ENCODE measurements at regions not wholly inside any gene's neighbourhood (a gene's known extent, or its start where the extent isn't known, plus 50 kb on each side); places are given as distances from the start of the nearest gene placed in this dataset.

DNA sequence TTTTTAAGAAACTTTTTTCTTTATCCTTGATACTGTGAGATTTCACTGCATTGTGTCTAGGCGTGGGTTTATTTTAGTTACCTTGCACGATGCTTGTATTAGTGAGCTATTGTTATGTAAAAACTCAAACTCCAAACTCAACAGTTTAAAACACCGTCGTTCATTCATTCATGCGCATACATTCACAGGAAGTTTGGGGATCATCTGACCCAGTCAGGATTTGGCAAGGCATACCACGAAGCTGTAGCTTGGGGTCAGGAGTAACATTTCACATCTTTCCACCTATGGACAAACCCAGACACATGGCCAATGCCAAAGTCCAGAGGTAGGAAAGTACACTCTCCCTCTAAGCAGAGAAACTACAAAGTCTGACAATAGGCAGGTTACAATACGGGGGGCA is 324.6 kb upstream of the CHRM3 start (continued):
- TF ChIP-seq, protein P1, sequence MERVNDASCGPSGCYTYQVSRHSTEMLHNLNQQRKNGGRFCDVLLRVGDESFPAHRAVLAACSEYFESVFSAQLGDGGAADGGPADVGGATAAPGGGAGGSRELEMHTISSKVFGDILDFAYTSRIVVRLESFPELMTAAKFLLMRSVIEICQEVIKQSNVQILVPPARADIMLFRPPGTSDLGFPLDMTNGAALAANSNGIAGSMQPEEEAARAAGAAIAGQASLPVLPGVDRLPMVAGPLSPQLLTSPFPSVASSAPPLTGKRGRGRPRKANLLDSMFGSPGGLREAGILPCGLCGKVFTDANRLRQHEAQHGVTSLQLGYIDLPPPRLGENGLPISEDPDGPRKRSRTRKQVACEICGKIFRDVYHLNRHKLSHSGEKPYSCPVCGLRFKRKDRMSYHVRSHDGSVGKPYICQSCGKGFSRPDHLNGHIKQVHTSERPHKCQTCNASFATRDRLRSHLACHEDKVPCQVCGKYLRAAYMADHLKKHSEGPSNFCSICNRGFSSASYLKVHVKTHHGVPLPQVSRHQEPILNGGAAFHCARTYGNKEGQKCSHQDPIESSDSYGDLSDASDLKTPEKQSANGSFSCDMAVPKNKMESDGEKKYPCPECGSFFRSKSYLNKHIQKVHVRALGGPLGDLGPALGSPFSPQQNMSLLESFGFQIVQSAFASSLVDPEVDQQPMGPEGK (CRISPR knock-in tag; IDR thresholded peaks at IDR 0.05; ENCODE audit: borderline replicate concordance), result no peak
- TF ChIP-seq PPARA (CRISPR knock-in tag; IDR thresholded peaks at IDR 0.05; ENCODE audit: borderline replicate concordance), result no peak
- TF ChIP-seq ZNF565 (CRISPR knock-in tag; conservative IDR thresholded peaks at IDR 0.05; ENCODE audit: low read depth), result no peak

DNA sequence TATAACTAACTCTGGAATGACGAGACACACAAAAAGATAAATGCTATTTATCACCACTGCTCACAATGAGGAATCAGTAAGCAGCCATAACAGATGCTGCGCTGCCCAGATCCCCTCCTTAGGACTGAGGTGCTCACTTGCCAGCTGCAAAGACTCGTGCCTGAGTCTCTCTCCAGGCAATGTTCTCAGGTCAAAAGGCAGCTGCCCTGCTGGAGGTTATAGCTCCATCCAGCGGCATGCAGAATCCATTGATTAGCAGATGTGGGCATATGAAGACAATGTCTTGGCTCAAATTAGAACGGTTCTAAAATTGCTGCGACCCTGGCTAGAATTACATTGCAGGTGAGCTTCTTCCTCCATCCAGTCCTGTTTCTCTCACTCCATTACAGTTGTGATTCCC is 328.2 kb upstream of the CHRM3 start:
- ATAC-seq, result no peak
- TF ChIP-seq, protein P2, sequence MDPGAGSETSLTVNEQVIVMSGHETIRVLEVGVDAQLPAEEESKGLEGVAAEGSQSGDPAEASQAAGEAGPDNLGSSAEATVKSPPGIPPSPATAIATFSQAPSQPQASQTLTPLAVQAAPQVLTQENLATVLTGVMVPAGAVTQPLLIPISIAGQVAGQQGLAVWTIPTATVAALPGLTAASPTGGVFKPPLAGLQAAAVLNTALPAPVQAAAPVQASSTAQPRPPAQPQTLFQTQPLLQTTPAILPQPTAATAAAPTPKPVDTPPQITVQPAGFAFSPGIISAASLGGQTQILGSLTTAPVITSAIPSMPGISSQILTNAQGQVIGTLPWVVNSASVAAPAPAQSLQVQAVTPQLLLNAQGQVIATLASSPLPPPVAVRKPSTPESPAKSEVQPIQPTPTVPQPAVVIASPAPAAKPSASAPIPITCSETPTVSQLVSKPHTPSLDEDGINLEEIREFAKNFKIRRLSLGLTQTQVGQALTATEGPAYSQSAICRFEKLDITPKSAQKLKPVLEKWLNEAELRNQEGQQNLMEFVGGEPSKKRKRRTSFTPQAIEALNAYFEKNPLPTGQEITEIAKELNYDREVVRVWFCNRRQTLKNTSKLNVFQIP (CRISPR knock-in tag; IDR thresholded peaks at IDR 0.05; ENCODE audit: borderline replicate concordance, low read depth), result no peak
- TF ChIP-seq, protein P1 (CRISPR knock-in tag; IDR thresholded peaks at IDR 0.05; ENCODE audit: borderline replicate concordance), result no peak
- TF ChIP-seq ZNF565 (CRISPR knock-in tag; conservative IDR thresholded peaks at IDR 0.05; ENCODE audit: low read depth) (no peak), ARNTL (CRISPR knock-in tag; IDR thresholded peaks at IDR 0.05; ENCODE audit: borderline replicate concordance, low read depth) (no peak), PPARA (CRISPR knock-in tag; IDR thresholded peaks at IDR 0.05; ENCODE audit: borderline replicate concordance) (no peak), OSR1 (CRISPR knock-in tag; IDR thresholded peaks at IDR 0.05) (no peak), GLIS3 (CRISPR knock-in tag; IDR thresholded peaks at IDR 0.05) (no peak), TCF4 (CRISPR knock-in tag; IDR thresholded peaks at IDR 0.05; ENCODE audit: borderline replicate concordance) (no peak), ZC3H10 (CRISPR knock-in tag; IDR thresholded peaks at IDR 0.05) (no peak), TOX (CRISPR knock-in tag; IDR thresholded peaks at IDR 0.05; ENCODE audit: borderline replicate concordance) (no peak)

DNA sequence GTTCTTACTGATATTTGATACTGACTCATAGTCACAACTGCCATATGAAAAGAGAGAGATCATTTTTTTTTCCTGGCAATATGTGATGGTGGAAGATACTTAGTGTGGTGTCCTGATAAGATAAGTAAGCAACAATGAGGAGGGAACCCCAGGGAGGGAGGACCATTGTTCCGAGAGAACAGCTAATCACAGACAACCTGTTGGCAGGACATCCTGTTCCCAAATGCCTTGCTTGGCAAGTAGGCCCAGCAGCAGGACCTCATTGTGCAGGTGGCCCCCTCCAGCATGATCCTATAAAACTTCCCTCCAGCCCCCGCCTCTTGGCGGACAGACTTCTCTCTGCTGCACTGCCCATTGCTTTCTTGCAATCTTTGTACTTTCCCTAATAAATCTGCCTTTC is 329.4 kb upstream of the CHRM3 start:
- ATAC-seq, result no peak
- TF ChIP-seq ZC3H10 (CRISPR knock-in tag; IDR thresholded peaks at IDR 0.05) (no peak), OSR1 (CRISPR knock-in tag; IDR thresholded peaks at IDR 0.05) (no peak), ZNF70 (CRISPR knock-in tag; IDR thresholded peaks at IDR 0.05) (no peak), TCF4 (CRISPR knock-in tag; IDR thresholded peaks at IDR 0.05; ENCODE audit: borderline replicate concordance) (no peak), GLIS3 (CRISPR knock-in tag; IDR thresholded peaks at IDR 0.05) (no peak), ESRRG (CRISPR knock-in tag; IDR thresholded peaks at IDR 0.05) (no peak), BACH2 (CRISPR knock-in tag; IDR thresholded peaks at IDR 0.05; ENCODE audit: borderline replicate concordance) (no peak), TOX (CRISPR knock-in tag; IDR thresholded peaks at IDR 0.05; ENCODE audit: borderline replicate concordance) (no peak), PPARA (CRISPR knock-in tag; IDR thresholded peaks at IDR 0.05; ENCODE audit: borderline replicate concordance) (no peak), SNAI2 (CRISPR knock-in tag; IDR thresholded peaks at IDR 0.05) (no peak), ZNF565 (CRISPR knock-in tag; conservative IDR thresholded peaks at IDR 0.05; ENCODE audit: low read depth) (no peak), ARNTL (CRISPR knock-in tag; IDR thresholded peaks at IDR 0.05; ENCODE audit: borderline replicate concordance, low read depth) (no peak), ZNF8 (CRISPR knock-in tag; IDR thresholded peaks at IDR 0.05) (no peak), ISL1 (CRISPR knock-in tag; IDR thresholded peaks at IDR 0.05) (no peak), CSDC2 (CRISPR knock-in tag; IDR thresholded peaks at IDR 0.05) (no peak)
- TF ChIP-seq, protein P3, sequence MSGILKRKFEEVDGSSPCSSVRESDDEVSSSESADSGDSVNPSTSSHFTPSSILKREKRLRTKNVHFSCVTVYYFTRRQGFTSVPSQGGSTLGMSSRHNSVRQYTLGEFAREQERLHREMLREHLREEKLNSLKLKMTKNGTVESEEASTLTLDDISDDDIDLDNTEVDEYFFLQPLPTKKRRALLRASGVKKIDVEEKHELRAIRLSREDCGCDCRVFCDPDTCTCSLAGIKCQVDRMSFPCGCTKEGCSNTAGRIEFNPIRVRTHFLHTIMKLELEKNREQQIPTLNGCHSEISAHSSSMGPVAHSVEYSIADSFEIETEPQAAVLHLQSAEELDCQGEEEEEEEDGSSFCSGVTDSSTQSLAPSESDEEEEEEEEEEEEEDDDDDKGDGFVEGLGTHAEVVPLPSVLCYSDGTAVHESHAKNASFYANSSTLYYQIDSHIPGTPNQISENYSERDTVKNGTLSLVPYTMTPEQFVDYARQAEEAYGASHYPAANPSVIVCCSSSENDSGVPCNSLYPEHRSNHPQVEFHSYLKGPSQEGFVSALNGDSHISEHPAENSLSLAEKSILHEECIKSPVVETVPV (CRISPR knock-in tag; IDR thresholded peaks at IDR 0.05), result no peak
- TF ChIP-seq, protein P1 (CRISPR knock-in tag; IDR thresholded peaks at IDR 0.05; ENCODE audit: borderline replicate concordance), result no peak
- TF ChIP-seq, protein P4, sequence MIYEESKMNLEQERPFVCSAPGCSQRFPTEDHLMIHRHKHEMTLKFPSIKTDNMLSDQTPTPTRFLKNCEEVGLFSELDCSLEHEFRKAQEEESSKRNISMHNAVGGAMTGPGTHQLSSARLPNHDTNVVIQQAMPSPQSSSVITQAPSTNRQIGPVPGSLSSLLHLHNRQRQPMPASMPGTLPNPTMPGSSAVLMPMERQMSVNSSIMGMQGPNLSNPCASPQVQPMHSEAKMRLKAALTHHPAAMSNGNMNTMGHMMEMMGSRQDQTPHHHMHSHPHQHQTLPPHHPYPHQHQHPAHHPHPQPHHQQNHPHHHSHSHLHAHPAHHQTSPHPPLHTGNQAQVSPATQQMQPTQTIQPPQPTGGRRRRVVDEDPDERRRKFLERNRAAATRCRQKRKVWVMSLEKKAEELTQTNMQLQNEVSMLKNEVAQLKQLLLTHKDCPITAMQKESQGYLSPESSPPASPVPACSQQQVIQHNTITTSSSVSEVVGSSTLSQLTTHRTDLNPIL (CRISPR knock-in tag; IDR thresholded peaks at IDR 0.05; ENCODE audit: low read depth), result no peak
- TF ChIP-seq, protein P2 (CRISPR knock-in tag; IDR thresholded peaks at IDR 0.05; ENCODE audit: borderline replicate concordance, low read depth), result no peak

All from SK-N-SH treated with all-trans-retinoic acid at 6 μM for 48 hours (cell line).